ENCODE measurements at regions not wholly inside any gene's neighbourhood (a gene's known extent, or its start where the extent isn't known, plus 50 kb on each side); places are given as distances from the start of the nearest gene placed in this dataset.

- H3K27me3 ChIP-seq (replicated peaks in 2 of 5; ENCODE audit: control insufficient read depth in 4 of 5, insufficient read depth in 5 of 5, low read length in 4 of 5), result no peaks in the 10 kb centered on the region
- whole genome bisulfite sequencing (ENCODE audit: insufficient coverage), result 100% methylated on average over 1 of the region's 4 CpGs
- no peaks in the 10 kb centered on the region for H3K4me1 ChIP-seq (ENCODE audit: control extremely low read depth in 1 of 4, control insufficient read depth in 4 of 4, insufficient read depth in 4 of 4, low read length in 3 of 4)
- ChIA-PET POLR2A (no interaction called here), CTCF (no interaction called here)
- H3K36me3 ChIP-seq (ENCODE audit: control insufficient read depth in 4 of 4, insufficient read depth in 4 of 4, low read length in 3 of 4), result no peaks in the 10 kb centered on the region
- DNase-seq, result no peak
- no peaks in the 10 kb centered on the region for H3K9me3 ChIP-seq (ENCODE audit: control extremely low read depth in 1 of 5, control insufficient read depth in 4 of 5, insufficient read depth in 2 of 5, low read depth in 1 of 5, low read length in 4 of 5)
- H3K27ac ChIP-seq (ENCODE audit: insufficient read depth in 1 of 2, low read depth in 1 of 2, low read length in 2 of 2, poor library complexity in 1 of 2, severe bottlenecking in 2 of 2), result no peak overlapping the region
- no peak overlapping the region for H3K4me3 ChIP-seq (ENCODE audit: control insufficient read depth in 1 of 7, extremely low read depth in 1 of 7, insufficient read depth in 4 of 7, low read depth in 2 of 7, low read length in 6 of 7)
Observed at GRCh38 chr3:73791356-73791755, 166.6 kb upstream of the PDZRN3 start.

- WGBS (ENCODE audit: insufficient coverage), result 82% methylated on average over 2 of the region's 3 CpGs
- Histone ChIP-seq H3K27ac (ENCODE audit: insufficient read depth in 1 of 2, low read depth in 1 of 2, low read length in 2 of 2, poor library complexity in 1 of 2, severe bottlenecking in 2 of 2) (no peak overlapping the region), H3K4me1 (ENCODE audit: control extremely low read depth in 1 of 4, control insufficient read depth in 4 of 4, insufficient read depth in 4 of 4, low read length in 3 of 4) (no peaks in the 10 kb centered on the region), H3K4me3 (ENCODE audit: control insufficient read depth in 1 of 7, extremely low read depth in 1 of 7, insufficient read depth in 4 of 7, low read depth in 2 of 7, low read length in 6 of 7) (no peak overlapping the region), H3K27me3 (replicated peaks in 2 of 5; ENCODE audit: control insufficient read depth in 4 of 5, insufficient read depth in 5 of 5, low read length in 4 of 5) (no peaks in the 10 kb centered on the region), H3K9me3 (ENCODE audit: control extremely low read depth in 1 of 5, control insufficient read depth in 4 of 5, insufficient read depth in 2 of 5, low read depth in 1 of 5, low read length in 4 of 5) (no peaks in the 10 kb centered on the region), H3K36me3 (ENCODE audit: control insufficient read depth in 4 of 4, insufficient read depth in 4 of 4, low read length in 3 of 4) (no peaks in the 10 kb centered on the region)
- POLR2A ChIA-PET, result interaction anchor here (0.6 kb wide), 1 partner anchor 250 kb away, joined by 3 read pairs; no protein-coding TSS in a partner anchor
- CTCF ChIA-PET, result interaction anchor here (0.6 kb wide), 1 partner anchor 14 kb away, joined by 3 read pairs; no protein-coding TSS in a partner anchor
- DNase-seq, result no peak
Observed at GRCh38 chr3:73789825-73790444, 165.2 kb upstream of the PDZRN3 start.

GRCh38 chr3:73787620-73788019 is 162.9 kb upstream of the PDZRN3 start:
- H3K27ac ChIP-seq (ENCODE audit: insufficient read depth in 1 of 2, low read depth in 1 of 2, low read length in 2 of 2, poor library complexity in 1 of 2, severe bottlenecking in 2 of 2), result no peak overlapping the region
- CTCF ChIA-PET, result no interaction called here
- no peak for DNase-seq

GRCh38 chr3:73786998-73787397 is 162.3 kb upstream of the PDZRN3 start:
- no peak overlapping the region for H3K27ac ChIP-seq (ENCODE audit: insufficient read depth in 1 of 2, low read depth in 1 of 2, low read length in 2 of 2, poor library complexity in 1 of 2, severe bottlenecking in 2 of 2)

More at GRCh38 chr3:73787620-73788019, 162.9 kb upstream of the PDZRN3 start:
- no peaks in the 10 kb centered on the region for H3K36me3 ChIP-seq (ENCODE audit: control insufficient read depth in 4 of 4, insufficient read depth in 4 of 4, low read length in 3 of 4)
- no peaks in the 10 kb centered on the region for H3K9me3 ChIP-seq (ENCODE audit: control extremely low read depth in 1 of 5, control insufficient read depth in 4 of 5, insufficient read depth in 2 of 5, low read depth in 1 of 5, low read length in 4 of 5)
- H3K4me3 ChIP-seq (ENCODE audit: control insufficient read depth in 1 of 7, extremely low read depth in 1 of 7, insufficient read depth in 4 of 7, low read depth in 2 of 7, low read length in 6 of 7), result no peak overlapping the region
- POLR2A ChIA-PET, result no interaction called here
- no peaks in the 10 kb centered on the region for H3K27me3 ChIP-seq (replicated peaks in 2 of 5; ENCODE audit: control insufficient read depth in 4 of 5, insufficient read depth in 5 of 5, low read length in 4 of 5)
- no peaks in the 10 kb centered on the region for H3K4me1 ChIP-seq (ENCODE audit: control extremely low read depth in 1 of 4, control insufficient read depth in 4 of 4, insufficient read depth in 4 of 4, low read length in 3 of 4)

DNA sequence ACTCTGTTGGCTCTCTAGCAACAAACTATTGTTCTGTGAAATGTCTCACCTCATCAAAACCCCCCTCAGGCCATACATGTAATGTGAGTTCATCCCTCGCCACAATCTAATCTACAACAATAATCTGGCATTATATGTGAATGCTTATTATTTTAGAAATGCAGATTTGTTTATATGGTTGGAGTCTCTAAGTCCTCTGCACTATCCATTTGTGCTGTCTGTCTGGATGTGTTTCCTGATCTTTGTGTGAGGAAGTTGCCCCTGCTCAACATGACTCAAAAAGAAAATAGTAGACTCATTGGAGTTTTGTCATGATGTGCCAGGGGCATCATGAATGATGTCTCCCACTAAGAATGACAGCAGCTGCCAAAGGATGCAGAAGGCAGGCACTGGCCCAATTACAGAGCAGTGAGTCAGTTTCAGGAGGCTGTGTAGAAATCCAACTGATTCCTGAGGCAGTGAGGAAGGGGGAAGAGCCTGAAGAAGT is 161.6 kb upstream of the PDZRN3 start:
- no peak for DNase-seq
- no CpG with 5 or more reads among the region's 1 CpG for WGBS (ENCODE audit: insufficient coverage)
- CTCF ChIA-PET, result no interaction called here
- Histone ChIP-seq H3K27me3 (replicated peaks in 2 of 5; ENCODE audit: control insufficient read depth in 4 of 5, insufficient read depth in 5 of 5, low read length in 4 of 5) (no peaks in the 10 kb centered on the region), H3K4me3 (ENCODE audit: control insufficient read depth in 1 of 7, extremely low read depth in 1 of 7, insufficient read depth in 4 of 7, low read depth in 2 of 7, low read length in 6 of 7) (no peak overlapping the region), H3K9me3 (ENCODE audit: control extremely low read depth in 1 of 5, control insufficient read depth in 4 of 5, insufficient read depth in 2 of 5, low read depth in 1 of 5, low read length in 4 of 5) (no peaks in the 10 kb centered on the region), H3K4me1 (ENCODE audit: control extremely low read depth in 1 of 4, control insufficient read depth in 4 of 4, insufficient read depth in 4 of 4, low read length in 3 of 4) (no peaks in the 10 kb centered on the region), H3K36me3 (ENCODE audit: control insufficient read depth in 4 of 4, insufficient read depth in 4 of 4, low read length in 3 of 4) (no peaks in the 10 kb centered on the region), H3K27ac (ENCODE audit: insufficient read depth in 1 of 2, low read depth in 1 of 2, low read length in 2 of 2, poor library complexity in 1 of 2, severe bottlenecking in 2 of 2) (no peak overlapping the region)
- POLR2A ChIA-PET, result no interaction called here

More at GRCh38 chr3:73786998-73787397, 162.3 kb upstream of the PDZRN3 start:
- Histone ChIP-seq H3K36me3 (ENCODE audit: control insufficient read depth in 4 of 4, insufficient read depth in 4 of 4, low read length in 3 of 4) (no peaks in the 10 kb centered on the region), H3K4me1 (ENCODE audit: control extremely low read depth in 1 of 4, control insufficient read depth in 4 of 4, insufficient read depth in 4 of 4, low read length in 3 of 4) (no peaks in the 10 kb centered on the region), H3K9me3 (ENCODE audit: control extremely low read depth in 1 of 5, control insufficient read depth in 4 of 5, insufficient read depth in 2 of 5, low read depth in 1 of 5, low read length in 4 of 5) (no peaks in the 10 kb centered on the region), H3K4me3 (ENCODE audit: control insufficient read depth in 1 of 7, extremely low read depth in 1 of 7, insufficient read depth in 4 of 7, low read depth in 2 of 7, low read length in 6 of 7) (no peak overlapping the region), H3K27me3 (replicated peaks in 2 of 5; ENCODE audit: control insufficient read depth in 4 of 5, insufficient read depth in 5 of 5, low read length in 4 of 5) (no peaks in the 10 kb centered on the region)
- ChIA-PET POLR2A (no interaction called here), CTCF (no interaction called here)
- no CpG with 5 or more reads among the region's 1 CpG for WGBS (ENCODE audit: insufficient coverage)
- no peak for DNase-seq

GRCh38 chr3:73784686-73785392 is 160.1 kb upstream of the PDZRN3 start:
- ChIA-PET CTCF (no interaction called here), POLR2A (no interaction called here)
- Histone ChIP-seq H3K4me1 (ENCODE audit: control extremely low read depth in 1 of 4, control insufficient read depth in 4 of 4, insufficient read depth in 4 of 4, low read length in 3 of 4) (no peaks in the 10 kb centered on the region), H3K27ac (ENCODE audit: insufficient read depth in 1 of 2, low read depth in 1 of 2, low read length in 2 of 2, poor library complexity in 1 of 2, severe bottlenecking in 2 of 2) (no peak overlapping the region), H3K4me3 (ENCODE audit: control insufficient read depth in 1 of 7, extremely low read depth in 1 of 7, insufficient read depth in 4 of 7, low read depth in 2 of 7, low read length in 6 of 7) (no peak overlapping the region), H3K27me3 (replicated peaks in 2 of 5; ENCODE audit: control insufficient read depth in 4 of 5, insufficient read depth in 5 of 5, low read length in 4 of 5) (no peaks in the 10 kb centered on the region), H3K9me3 (ENCODE audit: control extremely low read depth in 1 of 5, control insufficient read depth in 4 of 5, insufficient read depth in 2 of 5, low read depth in 1 of 5, low read length in 4 of 5) (no peaks in the 10 kb centered on the region), H3K36me3 (ENCODE audit: control insufficient read depth in 4 of 4, insufficient read depth in 4 of 4, low read length in 3 of 4) (no peaks in the 10 kb centered on the region)
- 97% methylated on average over 5 of the region's 8 CpGs for WGBS (ENCODE audit: insufficient coverage)
- no peak for DNase-seq

GRCh38 chr3:73783811-73784210 is 159.1 kb upstream of the PDZRN3 start:
- Histone ChIP-seq H3K4me1 (ENCODE audit: control extremely low read depth in 1 of 4, control insufficient read depth in 4 of 4, insufficient read depth in 4 of 4, low read length in 3 of 4) (no peaks in the 10 kb centered on the region), H3K36me3 (ENCODE audit: control insufficient read depth in 4 of 4, insufficient read depth in 4 of 4, low read length in 3 of 4) (no peaks in the 10 kb centered on the region), H3K27ac (ENCODE audit: insufficient read depth in 1 of 2, low read depth in 1 of 2, low read length in 2 of 2, poor library complexity in 1 of 2, severe bottlenecking in 2 of 2) (no peak overlapping the region), H3K9me3 (ENCODE audit: control extremely low read depth in 1 of 5, control insufficient read depth in 4 of 5, insufficient read depth in 2 of 5, low read depth in 1 of 5, low read length in 4 of 5) (no peaks in the 10 kb centered on the region), H3K27me3 (replicated peaks in 2 of 5; ENCODE audit: control insufficient read depth in 4 of 5, insufficient read depth in 5 of 5, low read length in 4 of 5) (no peaks in the 10 kb centered on the region), H3K4me3 (ENCODE audit: control insufficient read depth in 1 of 7, extremely low read depth in 1 of 7, insufficient read depth in 4 of 7, low read depth in 2 of 7, low read length in 6 of 7) (no peak overlapping the region)
- ChIA-PET POLR2A (no interaction called here), CTCF (no interaction called here)
- DNase-seq, result no peak

Data from common myeloid progenitor, CD34-positive (primary cell).